H1 (cell line): ENCODE measurements at regions not wholly inside any gene's neighbourhood (a gene's known extent, or its start where the extent isn't known, plus 50 kb on each side); places are given as distances from the start of the nearest gene placed in this dataset.

Source experiments
- BRCA1 ChIP-seq: IDR thresholded peaks from 2 replicates; pipeline ENCODE4 v1.6.1; 2012; ENCODE audit warnings: low read depth, low read length, improper control_type of control experiment
- CBX5 ChIP-seq: fragments of 300-800, 300-1000 bp; sonication (generic); IDR thresholded peaks from 2 replicates; pipeline ENCODE4 v1.7.1; 2016; ENCODE audit warnings: antibody characterized with exemption, low read length, low read depth
- CBX8 ChIP-seq: fragments of 300-800, 300-1000 bp; sonication (generic); IDR thresholded peaks from 2 replicates; pipeline ENCODE4 v1.7.1; 2016; ENCODE audit warnings: low read depth, low read length, borderline replicate concordance
- EP300 ChIP-seq, 2 experiments: IDR thresholded peaks; 1 replicate in 1 of 2; 2 replicates in 1 of 2; pipeline ENCODE4 v1.6.1; 2011 to 2012; ENCODE audit warnings: low read depth in 2 of 2, low read length in 2 of 2, mild to moderate bottlenecking in 2 of 2, borderline replicate concordance in 1 of 2, inconsistent platforms in 1 of 2, moderate library complexity in 1 of 2
- GTF2F1 ChIP-seq: IDR thresholded peaks from 2 replicates; pipeline ENCODE4 v1.6.1; 2012; ENCODE audit warnings: low read depth, low read length, improper control_type of control experiment, borderline replicate concordance
- KDM1A ChIP-seq: fragments of 200-600, 300-600 bp; sonication (generic); IDR thresholded peaks from 2 replicates; pipeline ENCODE4 v1.7.1; 2016; ENCODE audit warnings: mild to moderate bottlenecking, low read length, borderline replicate concordance
- MAFK ChIP-seq: IDR thresholded peaks from 2 replicates; pipeline ENCODE4 v1.6.1; 2012; ENCODE audit warnings: low read depth, mild to moderate bottlenecking, improper control_type of control experiment, low read length
- TAF1 ChIP-seq: IDR thresholded peaks from 2 replicates; pipeline ENCODE4 v1.6.1; 2011; ENCODE audit warnings: mild to moderate bottlenecking, low read depth, low read length

DNA sequence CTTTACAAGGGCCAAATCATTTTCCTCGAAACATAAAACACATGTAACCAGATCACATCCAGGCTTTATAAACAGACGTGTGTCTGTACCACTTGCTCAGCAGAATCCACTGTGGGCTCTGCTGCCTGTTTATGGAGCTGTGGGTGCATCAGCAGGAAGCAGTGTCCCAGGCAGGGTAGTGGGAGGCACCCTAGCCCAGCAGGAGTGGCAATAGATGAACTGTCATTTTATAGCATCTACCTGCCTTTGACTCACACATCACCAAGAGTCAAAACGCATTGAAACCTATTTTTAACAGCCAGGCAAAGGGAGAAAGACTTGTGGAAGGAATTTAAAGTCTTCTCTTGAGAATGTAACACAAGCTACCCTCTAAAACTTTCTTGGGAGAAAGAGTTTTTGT, 169.1 kb upstream of the TENM3 start (continued):
- TF ChIP-seq CBX8 (no peak), GTF2F1 (no peak), KDM1A (no peak), BRCA1 (no peak), TAF1 (no peak), EP300 (IDR thresholded peaks at IDR 0.05; ENCODE audit: borderline replicate concordance in 1 of 2, low read depth in 2 of 2, low read length in 2 of 2) (no peak), CBX5 (no peak), MAFK (no peak)
